ENCODE measurements at regions not wholly inside any gene's neighbourhood (a gene's known extent, or its start where the extent isn't known, plus 50 kb on each side); places are given as distances from the start of the nearest gene placed in this dataset.
"Not testable (repeated sequence)": the region's sequence is repeated elsewhere in the genome, so short reads cannot be mapped to it uniquely, and the experiment has no call there.

DNA sequence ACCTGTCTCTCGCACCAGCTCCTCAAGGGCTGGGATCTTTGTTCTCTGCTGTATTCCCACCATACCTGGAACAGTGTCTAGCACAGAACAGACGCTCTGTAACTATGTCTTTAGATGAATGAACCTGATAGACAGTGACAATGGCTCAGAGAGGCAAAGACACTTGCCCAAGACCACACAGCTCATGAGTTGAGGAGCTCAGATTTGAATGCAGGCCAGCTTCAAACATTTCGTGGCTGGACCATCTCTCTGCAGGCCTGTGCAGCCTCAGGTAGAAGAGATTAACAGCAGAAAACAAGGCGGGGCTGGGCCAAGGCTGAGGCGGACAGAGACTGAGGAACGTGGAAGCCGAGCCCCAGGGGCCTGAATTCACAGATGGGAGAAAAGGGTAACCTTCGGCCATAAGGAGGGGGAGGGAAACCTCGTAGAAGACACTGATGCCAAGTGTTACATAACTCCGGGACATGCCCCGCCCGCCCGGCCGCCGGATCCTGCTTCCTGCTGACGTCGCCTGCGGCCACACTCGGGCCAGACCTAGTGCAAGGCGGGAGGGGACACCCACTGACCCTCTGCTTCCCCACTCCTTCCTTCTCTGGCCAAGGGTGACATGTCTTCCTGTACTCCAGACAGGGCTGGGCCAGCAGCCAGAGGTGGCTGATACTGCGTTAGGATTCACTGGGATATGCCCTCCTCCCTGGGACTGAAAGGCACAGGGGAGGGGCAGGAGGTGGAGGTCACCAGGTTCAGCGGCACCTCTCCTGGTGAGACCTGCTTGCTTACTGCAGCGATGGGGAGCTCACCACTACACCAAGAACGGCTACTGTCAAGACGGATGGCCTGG lies 86.8 kb downstream of the RFLNA start:
- ATAC-seq (replicated peaks) = no peak

DNA sequence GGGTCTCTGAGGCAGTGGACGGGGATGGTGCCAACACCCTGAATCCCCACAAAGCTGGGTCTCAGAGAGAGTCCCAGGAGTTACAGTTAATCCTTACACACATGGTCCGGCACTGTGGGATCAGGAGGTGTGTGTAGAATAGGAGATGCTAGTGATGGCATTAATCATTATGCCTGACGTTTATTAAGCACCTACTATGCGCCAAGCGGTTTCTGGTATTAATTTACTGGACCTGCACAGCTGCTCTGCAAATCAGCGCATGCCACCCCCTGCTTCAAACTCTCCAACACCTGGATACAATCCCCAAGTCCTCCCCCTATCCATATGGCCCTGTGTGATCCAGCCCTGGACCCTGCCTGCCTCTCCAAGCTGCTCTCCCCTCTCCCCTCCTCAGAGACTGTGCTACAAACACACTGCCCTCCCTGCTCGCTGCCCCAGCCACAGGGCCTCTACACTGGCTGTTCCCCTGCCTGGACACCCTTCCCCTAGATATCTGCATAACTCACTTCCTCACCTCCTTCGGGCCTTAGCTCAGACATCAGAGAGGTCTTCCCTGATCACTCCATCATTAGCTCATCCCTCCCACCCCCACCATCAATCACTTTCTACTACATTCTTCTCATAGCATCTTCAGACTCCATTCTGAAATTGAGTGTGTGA lies 86.0 kb downstream of the RFLNA start:
- Mint-ChIP-seq H3K4me1 (peaks cover 5% of the 10 kb centered on the region), H3K4me3 (no peak overlapping the region), H3K36me3 (ENCODE audit: low read depth) (peaks cover 29% of the 10 kb centered on the region), H3K27ac (peak overlapping the region; percentile 34), H3K9me3 (no peaks in the 10 kb centered on the region), H3K27me3 (no peaks in the 10 kb centered on the region)
- no peak for ATAC-seq (replicated peaks)

More for the DNA sequence above, 86.8 kb downstream of the RFLNA start:
- H3K9me3 Mint-ChIP-seq = no peaks in the 10 kb centered on the region
- H3K4me3 Mint-ChIP-seq = no peak overlapping the region
- no peaks in the 10 kb centered on the region for H3K27me3 Mint-ChIP-seq
- peaks cover 29% of the 10 kb centered on the region for H3K36me3 Mint-ChIP-seq (ENCODE audit: low read depth)
- peaks cover 5% of the 10 kb centered on the region for H3K4me1 Mint-ChIP-seq
- peak overlapping the region; percentile 34 for H3K27ac Mint-ChIP-seq

DNA sequence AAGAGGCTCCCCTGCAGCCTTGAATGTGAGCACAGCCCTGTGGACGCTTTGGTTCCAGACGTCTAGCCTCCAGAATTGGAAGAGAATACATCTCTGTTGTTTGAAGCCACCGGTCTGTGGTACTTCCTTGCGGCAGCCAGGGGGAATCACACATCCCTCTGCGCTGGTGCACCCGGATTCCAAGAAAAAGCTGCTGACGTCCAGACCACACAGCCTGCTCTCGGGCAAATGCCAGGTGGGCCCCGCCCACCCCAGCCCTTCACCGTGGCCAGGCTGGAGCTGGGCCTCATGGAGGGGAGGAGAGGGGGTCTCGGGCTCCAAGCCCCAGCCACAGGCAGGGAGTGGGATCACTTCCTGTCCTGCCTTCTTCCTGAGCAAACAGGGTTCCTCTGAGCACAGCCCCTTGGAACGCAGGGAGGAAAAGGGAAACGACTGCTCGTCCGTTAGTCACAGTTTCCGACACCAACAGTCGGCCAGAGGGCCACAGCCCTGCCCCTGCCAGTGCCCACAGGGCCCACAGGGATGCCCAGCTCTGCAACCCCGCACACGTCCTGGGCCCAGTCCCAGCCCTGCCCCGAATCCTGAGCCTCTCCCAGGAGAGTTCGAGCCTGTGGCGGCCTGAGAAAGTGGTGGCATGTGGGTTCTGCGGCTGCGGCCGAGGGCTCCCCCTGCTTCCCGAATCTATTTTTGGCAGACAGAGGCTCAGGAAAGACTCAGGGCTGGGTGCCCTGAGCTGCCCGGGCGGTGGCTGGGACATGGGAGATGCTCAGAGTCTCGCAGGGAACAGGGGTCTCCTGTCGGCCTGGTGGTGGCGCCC lies 85.3 kb downstream of the RFLNA start:
- H3K9me3 Mint-ChIP-seq = no peaks in the 10 kb centered on the region
- H3K4me1 Mint-ChIP-seq = peaks cover 5% of the 10 kb centered on the region
- H3K36me3 Mint-ChIP-seq (ENCODE audit: low read depth) = peaks cover 27% of the 10 kb centered on the region
- no peak overlapping the region for H3K4me3 Mint-ChIP-seq
- no peaks in the 10 kb centered on the region for H3K27me3 Mint-ChIP-seq
- no peak overlapping the region for H3K27ac Mint-ChIP-seq
- no peak for ATAC-seq (replicated peaks)

DNA sequence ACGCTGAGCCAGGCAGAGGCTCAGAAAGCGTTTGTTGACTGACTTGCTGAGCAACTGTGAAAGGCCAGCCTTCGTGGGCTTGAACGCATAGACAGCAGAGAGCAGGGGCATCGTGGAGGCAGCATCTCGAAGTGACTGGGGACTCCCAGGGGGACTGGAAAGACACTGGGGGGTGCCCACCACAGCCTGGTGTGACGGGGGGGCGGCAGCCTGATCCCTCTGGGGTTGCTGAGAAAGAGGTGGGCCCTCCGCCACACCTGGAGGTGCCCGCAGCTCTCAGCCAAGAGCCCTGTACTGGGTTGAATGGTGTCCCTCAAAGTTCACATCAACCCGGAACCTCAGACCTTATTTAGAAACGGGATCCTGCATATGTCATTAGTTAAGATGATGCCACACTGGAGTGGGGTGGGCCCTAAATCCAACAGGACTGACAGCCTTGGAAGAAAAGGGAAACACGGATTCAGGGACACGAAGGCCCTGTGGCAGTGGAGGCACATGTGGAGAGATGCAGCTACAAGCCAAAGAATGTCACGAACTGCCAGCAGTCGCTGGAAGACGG lies 84.6 kb downstream of the RFLNA start:
- no peak for ATAC-seq (replicated peaks)
- H3K4me1 Mint-ChIP-seq = peaks cover 5% of the 10 kb centered on the region
- no peak overlapping the region for H3K4me3 Mint-ChIP-seq
- H3K27me3 Mint-ChIP-seq = no peaks in the 10 kb centered on the region
- H3K36me3 Mint-ChIP-seq (ENCODE audit: low read depth) = peaks cover 31% of the 10 kb centered on the region
- H3K9me3 Mint-ChIP-seq = no peaks in the 10 kb centered on the region
- H3K27ac Mint-ChIP-seq = no peak overlapping the region

DNA sequence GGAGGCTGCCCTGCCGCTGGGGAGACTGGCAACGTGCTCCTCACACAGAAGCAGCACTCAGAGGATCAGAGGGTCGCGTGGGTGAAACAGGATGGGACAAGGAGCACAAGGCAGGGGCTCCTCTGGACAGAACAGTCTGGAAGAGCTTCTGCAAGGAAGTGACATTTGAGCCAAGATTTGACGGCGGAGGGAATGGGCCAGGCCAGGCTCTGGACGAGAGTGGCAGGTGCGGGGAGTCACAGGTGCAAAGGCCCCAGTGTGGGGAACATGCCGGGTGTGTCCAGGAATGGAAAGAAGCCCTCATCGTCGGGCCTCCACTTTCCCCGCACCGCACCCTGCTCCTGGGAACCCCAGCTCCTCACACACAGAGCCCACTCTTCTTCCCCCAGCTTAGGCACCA lies 84.0 kb downstream of the RFLNA start:
- ATAC-seq (replicated peaks) = no peak
- no peaks in the 10 kb centered on the region for H3K27me3 Mint-ChIP-seq

DNA sequence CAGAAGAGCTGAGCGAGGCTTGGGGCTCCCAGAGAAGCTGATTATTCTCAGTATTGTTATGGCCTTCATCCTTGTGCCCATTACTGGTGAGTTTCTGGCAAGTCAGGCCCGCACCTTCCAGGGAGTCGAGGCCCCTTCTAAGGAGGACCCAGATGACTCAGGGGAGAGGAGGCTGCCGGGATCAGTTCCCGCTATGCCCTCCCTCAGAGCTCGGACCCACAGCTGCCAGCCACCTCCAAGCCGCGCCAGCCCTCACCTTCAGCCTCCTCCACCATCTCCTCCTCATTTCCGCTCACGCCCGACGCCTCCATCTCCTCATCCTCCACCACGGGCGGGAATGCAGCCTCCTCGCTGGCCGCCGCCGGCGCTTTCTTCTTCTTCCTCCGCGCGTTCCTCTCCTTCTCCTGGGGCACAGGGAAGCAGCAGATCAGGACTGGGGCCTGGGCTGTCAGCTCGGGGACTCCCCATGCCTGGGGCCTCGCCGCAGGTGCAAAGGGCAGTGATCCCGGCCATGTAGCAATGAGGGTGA lies 83.2 kb downstream of the RFLNA start:
- Mint-ChIP-seq H3K9me3 (no peaks in the 10 kb centered on the region), H3K4me1 (peaks cover 5% of the 10 kb centered on the region), H3K27me3 (no peaks in the 10 kb centered on the region), H3K4me3 (no peak overlapping the region), H3K27ac (peak overlapping the region; percentile 28), H3K36me3 (ENCODE audit: low read depth) (peaks cover 31% of the 10 kb centered on the region)
- ATAC-seq (replicated peaks) = no peak

More for the DNA sequence above, 84.0 kb downstream of the RFLNA start:
- no peaks in the 10 kb centered on the region for H3K9me3 Mint-ChIP-seq
- H3K4me3 Mint-ChIP-seq = no peak overlapping the region
- H3K27ac Mint-ChIP-seq = no peak overlapping the region
- peaks cover 31% of the 10 kb centered on the region for H3K36me3 Mint-ChIP-seq (ENCODE audit: low read depth)
- H3K4me1 Mint-ChIP-seq = peaks cover 5% of the 10 kb centered on the region

DNA sequence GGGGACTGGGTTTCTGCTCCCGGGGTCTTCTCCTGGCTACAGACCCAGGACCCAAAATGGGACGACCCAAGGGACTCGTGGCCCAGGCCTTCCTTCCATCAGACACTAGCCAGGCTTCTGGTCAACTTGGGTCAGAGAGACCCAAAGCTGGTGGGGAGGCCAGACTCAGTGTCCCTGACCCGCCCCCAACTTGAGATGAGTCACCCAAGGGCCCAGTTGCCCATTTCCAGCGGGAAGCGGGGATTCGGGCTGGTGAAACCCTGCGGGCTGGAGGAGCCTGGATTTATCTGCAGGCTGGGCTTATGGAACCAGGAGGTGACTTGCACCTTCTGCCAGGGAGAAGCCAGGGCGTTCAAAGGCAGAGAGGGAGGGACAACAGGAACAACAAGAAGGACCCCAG lies 81.5 kb downstream of the RFLNA start:
- Mint-ChIP-seq H3K27me3 (no peaks in the 10 kb centered on the region), H3K9me3 (no peaks in the 10 kb centered on the region), H3K36me3 (ENCODE audit: low read depth) (peaks cover 30% of the 10 kb centered on the region), H3K4me3 (no peak overlapping the region), H3K4me1 (peaks cover 4% of the 10 kb centered on the region), H3K27ac (no peak overlapping the region)
- ATAC-seq (replicated peaks) = no peak

DNA sequence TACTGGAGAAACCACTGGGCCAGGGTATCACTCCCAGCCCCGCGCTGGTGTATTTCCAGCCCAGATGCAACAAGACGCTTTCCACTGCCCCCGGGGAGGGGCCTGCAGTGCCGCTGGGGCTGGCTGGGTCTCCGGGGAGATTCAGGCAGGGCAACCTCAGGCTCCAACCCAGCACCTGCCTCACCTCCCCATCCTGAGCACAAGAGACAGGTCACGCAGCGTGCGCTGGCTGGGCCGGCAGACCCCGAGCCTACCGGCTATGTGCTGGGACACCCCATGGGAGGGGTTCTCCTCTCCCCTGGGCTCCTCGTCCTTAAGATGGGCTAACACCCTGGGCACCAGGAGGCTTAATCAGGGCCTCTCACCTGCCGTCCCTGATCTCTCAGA lies 80.9 kb downstream of the RFLNA start:
- no peak overlapping the region for H3K4me3 Mint-ChIP-seq
- no peak overlapping the region for H3K27ac Mint-ChIP-seq
- no peaks in the 10 kb centered on the region for H3K4me1 Mint-ChIP-seq
- no peaks in the 10 kb centered on the region for H3K27me3 Mint-ChIP-seq
- H3K9me3 Mint-ChIP-seq = no peaks in the 10 kb centered on the region
- ATAC-seq (replicated peaks) = no peak
- peaks cover 27% of the 10 kb centered on the region for H3K36me3 Mint-ChIP-seq (ENCODE audit: low read depth)

DNA sequence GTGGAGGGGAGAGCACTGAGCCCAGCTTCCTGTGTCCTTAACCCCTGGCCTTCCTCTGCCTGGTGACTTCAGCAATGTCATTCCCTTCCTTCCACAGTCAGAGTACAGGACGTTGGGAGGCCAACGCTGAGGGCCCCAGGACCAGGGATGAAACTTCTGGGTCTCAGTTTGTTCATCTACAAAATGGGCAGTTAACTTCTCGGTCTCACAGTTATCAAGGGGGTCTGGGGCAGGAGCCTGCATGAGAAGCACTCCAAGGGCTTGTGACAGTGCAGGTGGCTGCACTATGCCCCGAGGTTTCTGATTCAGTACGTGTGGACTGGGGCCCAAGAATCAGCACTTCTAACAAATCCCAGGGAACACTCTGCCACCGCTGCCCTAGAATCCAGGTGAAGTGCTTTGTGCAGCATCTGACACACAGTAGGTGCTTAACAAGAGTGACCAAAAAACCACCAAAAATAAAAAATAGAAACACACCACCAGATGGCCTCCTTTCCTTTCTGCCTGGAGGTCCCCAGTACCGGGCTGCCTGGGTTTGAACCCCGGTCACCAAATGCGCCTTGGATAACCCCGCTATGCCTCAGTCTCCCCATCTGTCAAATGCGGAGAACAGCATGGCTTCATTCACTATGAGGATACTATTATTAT lies 80.4 kb downstream of the RFLNA start:
- Mint-ChIP-seq H3K4me3 (no peak overlapping the region), H3K27ac (no peak overlapping the region), H3K36me3 (ENCODE audit: low read depth) (peaks cover 27% of the 10 kb centered on the region), H3K4me1 (no peaks in the 10 kb centered on the region), H3K9me3 (no peaks in the 10 kb centered on the region), H3K27me3 (no peaks in the 10 kb centered on the region)
- ATAC-seq (replicated peaks) = no peak

DNA sequence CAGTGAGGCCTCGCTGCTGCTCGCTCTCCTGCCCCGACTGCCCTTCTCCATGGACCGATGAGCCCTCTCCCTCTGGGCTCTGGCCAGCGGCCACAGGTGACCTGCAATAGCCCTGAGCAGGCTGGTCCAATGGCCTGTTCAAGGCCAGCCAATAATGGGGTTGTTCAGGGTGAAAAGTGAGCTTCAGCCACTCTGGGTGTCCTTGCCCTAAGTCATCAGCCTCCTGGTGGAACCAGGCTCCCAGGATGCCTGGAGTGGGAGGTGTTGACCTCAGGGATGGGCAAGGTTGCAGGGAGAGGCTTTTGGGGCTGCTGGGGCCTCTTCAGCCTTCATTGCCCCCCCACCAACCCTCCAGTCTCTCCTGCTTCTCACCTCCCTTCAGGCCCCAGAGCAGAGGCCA lies 79.7 kb downstream of the RFLNA start:
- H3K4me3 Mint-ChIP-seq = no peak overlapping the region
- H3K4me1 Mint-ChIP-seq = no peaks in the 10 kb centered on the region
- H3K9me3 Mint-ChIP-seq = no peaks in the 10 kb centered on the region
- no peak overlapping the region for H3K27ac Mint-ChIP-seq
- H3K36me3 Mint-ChIP-seq (ENCODE audit: low read depth) = peaks cover 27% of the 10 kb centered on the region
- H3K27me3 Mint-ChIP-seq = no peaks in the 10 kb centered on the region
- ATAC-seq (replicated peaks) = no peak

DNA sequence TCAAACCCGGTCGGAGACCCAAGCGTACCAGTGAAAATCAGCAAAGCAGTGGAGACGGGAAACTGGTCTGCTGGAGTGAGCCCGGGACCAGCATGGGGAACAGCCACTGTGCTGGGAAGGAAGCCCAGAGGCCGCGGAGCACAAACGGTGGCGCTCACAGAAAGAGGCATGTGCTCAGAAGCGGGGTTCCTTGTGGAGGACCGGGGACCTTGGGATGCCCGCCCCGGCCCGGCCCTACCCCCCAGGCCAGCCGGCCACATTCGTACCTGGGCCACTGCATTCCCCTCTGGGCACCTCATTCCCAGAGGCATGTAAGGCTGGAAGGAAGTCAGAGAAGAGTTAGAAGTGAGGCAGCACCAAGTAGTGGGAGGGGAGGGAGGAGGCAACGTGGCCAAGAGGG lies 79.3 kb downstream of the RFLNA start:
- Mint-ChIP-seq H3K9me3 (no peaks in the 10 kb centered on the region), H3K4me1 (no peaks in the 10 kb centered on the region), H3K27ac (no peak overlapping the region), H3K4me3 (no peak overlapping the region), H3K27me3 (no peaks in the 10 kb centered on the region), H3K36me3 (ENCODE audit: low read depth) (peaks cover 27% of the 10 kb centered on the region)
- no peak for ATAC-seq (replicated peaks)

DNA sequence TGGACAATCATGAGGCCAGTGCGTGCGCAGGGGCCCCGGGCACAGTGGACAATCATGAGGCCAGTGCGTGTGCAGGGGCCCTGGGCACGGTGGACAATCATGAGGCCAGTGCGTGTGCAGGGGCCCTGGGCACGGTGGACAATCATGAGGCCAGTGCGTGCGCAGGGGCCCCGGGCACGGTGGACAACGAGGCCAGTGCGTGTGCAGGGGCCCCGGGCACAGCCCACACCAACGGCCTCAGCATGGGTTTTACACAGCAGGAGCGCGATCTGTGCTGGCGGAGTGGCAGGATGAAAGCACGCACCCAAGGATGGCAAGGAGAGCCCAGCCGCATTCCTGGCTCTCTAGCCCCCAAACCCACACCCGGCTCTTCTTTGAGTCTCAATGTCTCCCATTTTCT lies 78.8 kb downstream of the RFLNA start:
- H3K36me3 Mint-ChIP-seq (ENCODE audit: low read depth) = peaks cover 26% of the 10 kb centered on the region
- not testable (repeated sequence) for H3K27me3 Mint-ChIP-seq; H3K27ac Mint-ChIP-seq; H3K9me3 Mint-ChIP-seq; ATAC-seq (replicated peaks); H3K4me3 Mint-ChIP-seq; H3K4me1 Mint-ChIP-seq

DNA sequence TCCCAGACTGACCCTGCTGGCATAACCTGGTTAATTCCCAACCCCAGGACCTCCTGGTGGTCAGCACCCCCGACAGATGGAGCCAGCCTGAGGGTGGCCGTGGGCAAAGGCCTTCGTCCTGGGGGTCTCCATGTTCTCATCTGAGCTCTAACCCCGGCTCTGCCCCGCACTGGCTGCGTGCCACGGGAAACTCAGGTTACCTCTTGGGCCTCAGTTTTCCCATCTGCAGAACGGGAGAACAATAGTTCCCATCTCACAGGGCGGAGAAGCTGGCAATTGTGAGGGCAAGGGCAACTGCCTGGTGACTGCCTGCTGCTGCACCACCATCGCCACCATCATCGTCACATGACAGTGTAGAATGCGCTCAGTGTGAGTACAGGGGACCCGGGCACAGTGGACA lies 77.9 kb downstream of the RFLNA start:
- Mint-ChIP-seq H3K9me3 (no peaks in the 10 kb centered on the region), H3K4me1 (no peaks in the 10 kb centered on the region), H3K36me3 (ENCODE audit: low read depth) (peaks cover 18% of the 10 kb centered on the region), H3K27me3 (no peaks in the 10 kb centered on the region), H3K4me3 (no peak overlapping the region), H3K27ac (no peak overlapping the region)
- no peak for ATAC-seq (replicated peaks)

Measured in activated T-helper 17 cell treated with anti-CD3 and anti-CD28 coated beads, Interleukin-2, amount 50 U/mL, for 72 hours (primary cell).